ENCODE measurements at regions not wholly inside any gene's neighbourhood (a gene's known extent, or its start where the extent isn't known, plus 50 kb on each side); places are given as distances from the start of the nearest gene placed in this dataset.
A peak's percentile ranks its signal among the peaks of the same experiment; 100 is the strongest.

- POLR2A ChIA-PET = no interaction called here
- no peak overlapping the region for H3K4me3 ChIP-seq (ENCODE audit: low read depth, low read length)
- no peak for DNase-seq (ENCODE audit: low read depth, low spot score)
- no peak for TF ChIP-seq CTCF (IDR thresholded peaks at IDR 0.05; ENCODE audit: insufficient read depth, low read length, missing control alignments)
- CTCF ChIA-PET = no interaction called here
Measured at GRCh38 chr14:62432955-62433354, 612.3 kb downstream of the KCNH5 start.

GRCh38 chr14:62436261-62436660 lies 609.0 kb downstream of the KCNH5 start:
- TF ChIP-seq CTCF (IDR thresholded peaks at IDR 0.05; ENCODE audit: insufficient read depth, low read length, missing control alignments) = no peak
- H3K4me3 ChIP-seq (ENCODE audit: low read depth, low read length) = no peak overlapping the region
- ChIA-PET CTCF (no interaction called here), POLR2A (no interaction called here)
- DNase-seq (ENCODE audit: low read depth, low spot score) = no peak

DNA sequence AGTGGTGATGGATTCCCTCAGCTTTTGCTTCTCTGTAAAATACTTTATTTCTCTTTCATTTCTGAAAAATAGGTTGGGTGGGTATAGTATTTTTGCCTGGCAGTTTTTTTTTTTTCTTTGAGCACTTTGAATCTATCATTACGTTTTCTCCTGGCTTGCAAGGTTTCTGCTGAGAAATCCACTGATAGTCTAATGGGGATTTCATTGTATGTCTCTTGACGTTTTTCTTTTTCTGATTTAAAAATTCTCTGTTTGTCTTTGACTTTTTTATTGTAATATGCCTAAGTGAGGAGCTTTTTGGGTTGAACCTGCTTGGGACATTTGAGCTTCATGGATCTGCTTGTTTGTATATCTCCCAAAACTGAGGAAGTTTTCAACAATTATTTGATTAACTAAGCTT lies 606.0 kb downstream of the KCNH5 start:
- CTCF ChIA-PET = no interaction called here
- POLR2A ChIA-PET = no interaction called here
- no peak overlapping the region for H3K4me3 ChIP-seq (ENCODE audit: low read depth, low read length)
- TF ChIP-seq CTCF (IDR thresholded peaks at IDR 0.05; ENCODE audit: insufficient read depth, low read length, missing control alignments) = no peak
- no peak for DNase-seq (ENCODE audit: low read depth, low spot score)

- TF ChIP-seq CTCF (IDR thresholded peaks at IDR 0.05; ENCODE audit: insufficient read depth, low read length, missing control alignments) = no peak
- POLR2A ChIA-PET = no interaction called here
- DNase-seq (ENCODE audit: low read depth, low spot score) = peak; percentile 23
- H3K4me3 ChIP-seq (ENCODE audit: low read depth, low read length) = no peak overlapping the region
- CTCF ChIA-PET = no interaction called here
Measured at GRCh38 chr14:62443796-62444195, 601.5 kb downstream of the KCNH5 start.

DNA sequence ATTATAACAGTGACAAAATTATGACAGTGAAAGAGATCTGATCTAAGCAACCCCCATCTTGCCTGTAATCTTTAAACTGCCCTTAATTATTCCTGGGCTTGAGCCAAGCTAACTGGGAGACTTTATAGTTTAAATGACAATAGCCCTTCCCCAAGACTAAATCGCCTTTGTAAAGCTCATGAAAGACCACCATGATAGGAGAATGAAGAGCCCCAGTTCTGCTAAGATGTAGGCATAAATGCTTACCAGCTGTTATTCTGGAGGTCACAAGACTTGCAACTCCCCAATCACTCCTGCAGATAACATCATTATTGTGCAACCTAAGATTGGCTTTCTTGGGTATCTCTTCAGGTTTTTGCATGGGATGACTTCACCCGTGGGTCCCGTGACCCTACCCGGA lies 599.7 kb downstream of the KCNH5 start:
- CTCF ChIA-PET = no interaction called here
- no peak overlapping the region for H3K4me3 ChIP-seq (ENCODE audit: low read depth, low read length)
- TF ChIP-seq CTCF (IDR thresholded peaks at IDR 0.05; ENCODE audit: insufficient read depth, low read length, missing control alignments) = no peak
- POLR2A ChIA-PET = no interaction called here
- DNase-seq (ENCODE audit: low read depth, low spot score) = no peak

GRCh38 chr14:62451221-62451620 lies 594.0 kb downstream of the KCNH5 start:
- CTCF ChIA-PET = no interaction called here
- POLR2A ChIA-PET = no interaction called here
- DNase-seq (ENCODE audit: low read depth, low spot score) = no peak
- no peak for TF ChIP-seq CTCF (IDR thresholded peaks at IDR 0.05; ENCODE audit: insufficient read depth, low read length, missing control alignments)
- no peak overlapping the region for H3K4me3 ChIP-seq (ENCODE audit: low read depth, low read length)
